Ishikawa (cell line): ENCODE measurements at regions not wholly inside any gene's neighbourhood (a gene's known extent, or its start where the extent isn't known, plus 50 kb on each side); places are given as distances from the start of the nearest gene placed in this dataset.

ENCODE experiments used
- CEBPB ChIP-seq: IDR thresholded peaks from 2 replicates; pipeline ENCODE4 v1.6.1; 2012
- CREB1 ChIP-seq: IDR thresholded peaks from 2 replicates; pipeline ENCODE4 v1.6.1; 2012; ENCODE audit warnings: low read depth
- EGR1 ChIP-seq: IDR thresholded peaks from 2 replicates; pipeline ENCODE4 v1.6.1; 2012
- EP300 ChIP-seq: IDR thresholded peaks from 2 replicates; pipeline ENCODE4 v1.6.1; 2012; ENCODE audit warnings: borderline replicate concordance
- FOXM1 ChIP-seq: IDR thresholded peaks from 2 replicates; pipeline ENCODE4 v1.6.1; 2012; ENCODE audit warnings: low read depth, borderline replicate concordance
- MAX ChIP-seq: IDR thresholded peaks from 2 replicates; pipeline ENCODE4 v1.6.1; 2012
- NFIC ChIP-seq: IDR thresholded peaks from 2 replicates; pipeline ENCODE4 v1.6.1; 2012
- RAD21 ChIP-seq: IDR thresholded peaks from 2 replicates; pipeline ENCODE4 v1.6.1; 2012; ENCODE audit warnings: low read depth
- REST ChIP-seq: IDR thresholded peaks from 2 replicates; pipeline ENCODE4 v1.6.1; 2012; ENCODE audit warnings: low read depth, mild to moderate bottlenecking
- TAF1 ChIP-seq: IDR thresholded peaks from 2 replicates; pipeline ENCODE4 v1.6.1; 2012; ENCODE audit warnings: low read depth, mild to moderate bottlenecking
- TCF12 ChIP-seq: IDR thresholded peaks from 2 replicates; pipeline ENCODE4 v1.6.1; 2012; ENCODE audit warnings: low read depth
- TEAD4 ChIP-seq: IDR thresholded peaks from 2 replicates; pipeline ENCODE4 v1.6.1; 2012
- USF1 ChIP-seq: IDR thresholded peaks from 2 replicates; pipeline ENCODE4 v1.6.1; 2012
- YY1 ChIP-seq: IDR thresholded peaks from 2 replicates; pipeline ENCODE4 v1.6.1; 2012; ENCODE audit warnings: low read depth
- ZBTB7A ChIP-seq: IDR thresholded peaks from 2 replicates; pipeline ENCODE4 v1.6.1; 2012; ENCODE audit warnings: low read depth

GRCh38 chr6:81515562-81516453 lies 236.7 kb downstream of the TENT5A start:
- TF ChIP-seq FOXM1 (no peak), YY1 (no peak), TAF1 (no peak), ZBTB7A (no peak), EP300 (no peak), USF1 (no peak), CEBPB (no peak)

- TF ChIP-seq TCF12, result no peak
- no peak for TF ChIP-seq NFIC
- no peak for TF ChIP-seq RAD21
- no peak for TF ChIP-seq USF1
- TF ChIP-seq YY1, result no peak
- TF ChIP-seq REST, result no peak
- no peak for TF ChIP-seq FOXM1
- TF ChIP-seq MAX, result no peak
- TF ChIP-seq CREB1, result no peak
- TF ChIP-seq ZBTB7A, result no peak
- no peak for TF ChIP-seq EGR1
- no peak for TF ChIP-seq TEAD4
- no peak for TF ChIP-seq EP300
- no peak for TF ChIP-seq TAF1
- TF ChIP-seq CEBPB, result no peak
Measured at GRCh38 chr6:81511423-81511822, 241.1 kb downstream of the TENT5A start.

GRCh38 chr6:81495999-81496398 lies 256.5 kb downstream of the TENT5A start:
- TF ChIP-seq MAX, result no peak
- no peak for TF ChIP-seq RAD21
- TF ChIP-seq EGR1, result no peak
- no peak for TF ChIP-seq CREB1
- no peak for TF ChIP-seq REST
- TF ChIP-seq YY1, result no peak
- TF ChIP-seq TAF1, result no peak
- TF ChIP-seq TCF12, result no peak
- TF ChIP-seq FOXM1, result no peak
- no peak for TF ChIP-seq CEBPB

GRCh38 chr6:81491454-81492101 lies 260.9 kb downstream of the TENT5A start:
- TF ChIP-seq CREB1, result no peak
- TF ChIP-seq TEAD4, result no peak
- no peak for TF ChIP-seq TAF1
- no peak for TF ChIP-seq EGR1
- TF ChIP-seq REST, result no peak
- no peak for TF ChIP-seq CEBPB
- no peak for TF ChIP-seq EP300
- TF ChIP-seq RAD21, result no peak
- TF ChIP-seq YY1, result no peak
- no peak for TF ChIP-seq TCF12
- no peak for TF ChIP-seq NFIC
- no peak for TF ChIP-seq USF1
- TF ChIP-seq ZBTB7A, result no peak
- TF ChIP-seq FOXM1, result no peak
